Smooth muscle cell (in vitro differentiated cells): ENCODE measurements at regions not wholly inside any gene's neighbourhood (a gene's known extent, or its start where the extent isn't known, plus 50 kb on each side); places are given as distances from the start of the nearest gene placed in this dataset.

Source experiments
- DNase-seq: peaks from one replicate; lab custom pipeline; 2025; ENCODE audit not compliant: unreplicated experiment; lab: John Stamatoyannopoulos, UW
- H2AFZ ChIP-seq: fragments of 200-600 bp; sonication (generic); 2 replicates; pipeline ENCODE4 v1.6.0; 2016; ENCODE audit warnings: antibody characterized with exemption, low read depth, mild to moderate bottlenecking
- H3F3A ChIP-seq: fragments of 200-600 bp; sonication (generic); 2 replicates; pipeline ENCODE4 v1.6.0; 2017; ENCODE audit warnings: antibody characterized with exemption, low read depth
- H3K27ac ChIP-seq: fragments of 200-600 bp; sonication (generic); 2 replicates; pipeline ENCODE4 v1.5.1; 2016; ENCODE audit warnings: low read depth, mild to moderate bottlenecking
- H3K27me3 ChIP-seq: fragments of 200-600 bp; sonication (generic); 2 replicates; pipeline ENCODE4 v1.6.1; 2016; ENCODE audit warnings: low read depth, mild to moderate bottlenecking
- H3K36me3 ChIP-seq: fragments of 200-600 bp; sonication (generic); 2 replicates; pipeline ENCODE4 v1.5.1; 2016; ENCODE audit warnings: low read depth
- H3K4me1 ChIP-seq: fragments of 200-600 bp; sonication (generic); 2 replicates; pipeline ENCODE4 v1.5.1; 2016; ENCODE audit warnings: low read depth
- H3K4me2 ChIP-seq: fragments of 200-600 bp; sonication (generic); 2 replicates; pipeline ENCODE4 v1.6.0; 2016; ENCODE audit warnings: mild to moderate bottlenecking
- H3K4me3 ChIP-seq: fragments of 200-600 bp; sonication (generic); 2 replicates; pipeline ENCODE4 v1.5.1; 2016; ENCODE audit warnings: mild to moderate bottlenecking
- H3K79me2 ChIP-seq: fragments of 200-600 bp; sonication (generic); 2 replicates; pipeline ENCODE4 v1.6.0; 2016; ENCODE audit warnings: low read depth, mild to moderate bottlenecking
- H3K9ac ChIP-seq: fragments of 200-600 bp; sonication (generic); 2 replicates; pipeline ENCODE4 v1.6.0; 2016; ENCODE audit warnings: low read depth
- H3K9me3 ChIP-seq: fragments of 200-600 bp; sonication (generic); replicated peaks from 2 replicates; pipeline ENCODE4 v1.5.1; 2016; ENCODE audit warnings: low read depth
- H4K20me1 ChIP-seq: fragments of 200-600 bp; sonication (generic); 2 replicates; pipeline ENCODE4 v1.6.0; 2016; ENCODE audit warnings: low read depth
- WGBS: methylation state at CpG from one replicate; pipeline ENCODE4 v1.1.7; 2016; ENCODE audit warnings: low lambda C conversion rate; 5-methylcytosine and 5-hydroxymethylcytosine counted together
- TF ChIP-seq, protein P1 (sequence below): fragments of 200-600 bp; sonication (generic); IDR thresholded peaks from 2 replicates; pipeline ENCODE4 v1.5.1; 2017; ENCODE audit warnings: borderline replicate concordance, mild to moderate bottlenecking, antibody characterized with exemption; ENCODE audit not compliant: insufficient read depth, poor library complexity, severe bottlenecking

DNA sequence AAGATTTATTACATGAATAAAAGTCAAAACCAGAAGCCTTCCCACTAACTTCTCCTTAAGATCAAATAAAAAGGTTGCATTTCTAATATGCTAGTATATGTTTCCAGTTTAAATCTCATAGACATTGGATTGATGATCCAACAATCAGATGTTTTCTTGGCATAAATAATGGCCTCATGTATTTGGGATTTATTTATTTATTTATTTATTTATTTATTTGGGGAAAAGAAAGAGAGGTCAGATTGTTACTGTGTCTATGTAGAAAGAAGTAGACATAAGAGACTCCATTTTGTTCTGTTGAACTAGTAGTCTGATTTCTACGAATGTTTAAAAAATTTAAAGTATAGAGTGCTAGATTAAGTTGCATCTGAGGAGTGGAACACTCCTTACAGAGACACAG is 422.4 kb downstream of the ADGRL2 start:
- 89% methylated on average over 1 of the region's 1 CpG for WGBS

DNA sequence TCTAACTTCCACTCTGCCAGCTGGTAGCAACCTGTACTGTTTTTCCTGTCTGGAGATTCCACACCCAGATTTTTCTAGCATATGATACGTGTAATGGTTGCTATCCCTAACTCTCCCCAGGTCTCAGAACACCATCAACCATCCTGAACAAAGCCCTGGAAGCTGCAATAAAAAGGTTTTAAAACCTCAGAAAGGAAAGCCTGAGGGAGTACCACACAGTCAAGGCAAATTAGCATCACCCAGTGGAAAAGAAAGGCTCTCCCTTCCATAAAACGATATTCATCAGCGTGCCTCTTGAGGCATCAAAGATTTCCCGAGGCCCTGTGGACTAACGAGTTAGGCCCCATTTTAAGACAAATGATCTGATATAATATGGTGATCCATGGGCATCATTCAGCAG is 421.0 kb downstream of the ADGRL2 start:
- Histone ChIP-seq H2AFZ (no peak overlapping the region), H4K20me1 (no peaks in the 10 kb centered on the region), H3K27me3 (no peaks in the 10 kb centered on the region), H3K36me3 (no peaks in the 10 kb centered on the region), H3K79me2 (no peaks in the 10 kb centered on the region), H3K4me2 (no peak overlapping the region), H3K27ac (no peak overlapping the region), H3K4me3 (no peak overlapping the region), H3K4me1 (no peaks in the 10 kb centered on the region), H3K9me3 (no peaks in the 10 kb centered on the region), H3K9ac (no peak overlapping the region), H3F3A (no peaks in the 10 kb centered on the region)
- TF ChIP-seq, protein P1, sequence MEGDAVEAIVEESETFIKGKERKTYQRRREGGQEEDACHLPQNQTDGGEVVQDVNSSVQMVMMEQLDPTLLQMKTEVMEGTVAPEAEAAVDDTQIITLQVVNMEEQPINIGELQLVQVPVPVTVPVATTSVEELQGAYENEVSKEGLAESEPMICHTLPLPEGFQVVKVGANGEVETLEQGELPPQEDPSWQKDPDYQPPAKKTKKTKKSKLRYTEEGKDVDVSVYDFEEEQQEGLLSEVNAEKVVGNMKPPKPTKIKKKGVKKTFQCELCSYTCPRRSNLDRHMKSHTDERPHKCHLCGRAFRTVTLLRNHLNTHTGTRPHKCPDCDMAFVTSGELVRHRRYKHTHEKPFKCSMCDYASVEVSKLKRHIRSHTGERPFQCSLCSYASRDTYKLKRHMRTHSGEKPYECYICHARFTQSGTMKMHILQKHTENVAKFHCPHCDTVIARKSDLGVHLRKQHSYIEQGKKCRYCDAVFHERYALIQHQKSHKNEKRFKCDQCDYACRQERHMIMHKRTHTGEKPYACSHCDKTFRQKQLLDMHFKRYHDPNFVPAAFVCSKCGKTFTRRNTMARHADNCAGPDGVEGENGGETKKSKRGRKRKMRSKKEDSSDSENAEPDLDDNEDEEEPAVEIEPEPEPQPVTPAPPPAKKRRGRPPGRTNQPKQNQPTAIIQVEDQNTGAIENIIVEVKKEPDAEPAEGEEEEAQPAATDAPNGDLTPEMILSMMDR, result no peak
- DNase-seq, result no peak
- WGBS, result 93% methylated on average over 5 of the region's 5 CpGs

More for the DNA sequence above, 422.4 kb downstream of the ADGRL2 start:
- H3K79me2 ChIP-seq, result no peaks in the 10 kb centered on the region
- H3F3A ChIP-seq, result no peaks in the 10 kb centered on the region
- H4K20me1 ChIP-seq, result no peaks in the 10 kb centered on the region
- no peaks in the 10 kb centered on the region for H3K4me1 ChIP-seq
- H3K9me3 ChIP-seq, result no peaks in the 10 kb centered on the region
- no peaks in the 10 kb centered on the region for H3K27me3 ChIP-seq
- no peak for DNase-seq
- H3K27ac ChIP-seq, result no peak overlapping the region
- TF ChIP-seq, protein P1, result no peak
- no peaks in the 10 kb centered on the region for H3K36me3 ChIP-seq
- H2AFZ ChIP-seq, result no peak overlapping the region
- no peak overlapping the region for H3K9ac ChIP-seq
- no peak overlapping the region for H3K4me3 ChIP-seq
- H3K4me2 ChIP-seq, result no peak overlapping the region

DNA sequence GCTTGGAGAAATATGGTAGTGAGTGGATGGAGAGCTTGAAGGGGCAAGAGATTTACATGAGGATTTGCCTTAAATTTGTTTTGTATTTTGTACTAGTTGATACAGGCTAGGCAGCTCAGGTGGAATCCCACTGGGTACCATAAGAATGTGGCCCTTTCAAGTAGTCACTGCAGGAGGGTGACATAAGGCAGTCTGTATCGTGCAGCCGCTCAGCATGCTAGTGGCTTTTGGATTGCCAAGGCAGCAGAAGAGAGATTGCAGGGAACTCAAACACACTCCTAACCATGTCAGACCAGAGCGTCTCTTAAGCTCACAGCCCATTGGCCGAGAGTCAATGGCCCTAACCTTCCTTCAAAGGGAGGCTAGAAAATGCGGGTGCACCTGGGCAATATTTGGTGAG is 420.0 kb downstream of the ADGRL2 start:
- H3K79me2 ChIP-seq, result no peaks in the 10 kb centered on the region
- no peak overlapping the region for H3K27ac ChIP-seq
- WGBS, result 94% methylated on average over 5 of the region's 5 CpGs
- no peak for DNase-seq
- no peak overlapping the region for H3K4me2 ChIP-seq
- H2AFZ ChIP-seq, result no peak overlapping the region
- TF ChIP-seq, protein P1, result no peak
- no peak overlapping the region for H3K9ac ChIP-seq
- no peaks in the 10 kb centered on the region for H3K4me1 ChIP-seq
- H3K36me3 ChIP-seq, result no peaks in the 10 kb centered on the region
- no peak overlapping the region for H3K4me3 ChIP-seq
- H3K27me3 ChIP-seq, result no peaks in the 10 kb centered on the region
- no peaks in the 10 kb centered on the region for H3F3A ChIP-seq
- H4K20me1 ChIP-seq, result no peaks in the 10 kb centered on the region
- H3K9me3 ChIP-seq, result no peaks in the 10 kb centered on the region

DNA sequence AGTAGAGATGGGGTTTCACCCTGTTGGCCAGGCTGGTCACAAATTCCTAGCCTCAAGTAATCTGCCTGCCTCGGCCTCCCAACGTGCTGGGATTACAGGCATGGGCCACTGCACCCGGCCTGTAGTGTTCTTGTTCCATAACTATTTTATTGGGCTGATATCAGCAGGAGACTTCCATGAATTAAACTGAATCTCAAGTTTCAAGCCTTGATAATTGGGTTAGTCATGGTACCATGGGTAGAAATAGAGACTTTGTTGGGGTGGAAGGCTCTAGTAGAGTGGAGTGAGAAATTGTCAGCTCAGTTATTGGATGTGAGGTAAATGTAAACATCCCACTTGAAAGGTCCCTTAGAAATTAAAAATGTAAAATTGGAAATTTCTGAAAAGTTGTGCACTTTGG is 419.1 kb downstream of the ADGRL2 start:
- H3F3A ChIP-seq, result no peaks in the 10 kb centered on the region
- no peaks in the 10 kb centered on the region for H3K79me2 ChIP-seq
- WGBS, result 92% methylated on average over 3 of the region's 3 CpGs
- H2AFZ ChIP-seq, result no peak overlapping the region
- H3K4me3 ChIP-seq, result no peak overlapping the region
- no peak for DNase-seq
- H3K27ac ChIP-seq, result no peak overlapping the region
- H3K27me3 ChIP-seq, result no peaks in the 10 kb centered on the region
- no peaks in the 10 kb centered on the region for H3K9me3 ChIP-seq
- TF ChIP-seq, protein P1, result no peak
- no peak overlapping the region for H3K4me2 ChIP-seq
- H3K4me1 ChIP-seq, result no peaks in the 10 kb centered on the region
- H4K20me1 ChIP-seq, result no peaks in the 10 kb centered on the region
- H3K9ac ChIP-seq, result no peak overlapping the region
- H3K36me3 ChIP-seq, result no peaks in the 10 kb centered on the region
